ENCODE measurements at regions not wholly inside any gene's neighbourhood (a gene's known extent, or its start where the extent isn't known, plus 50 kb on each side); places are given as distances from the start of the nearest gene placed in this dataset.

- DNase-seq (ENCODE audit: low spot score), result no peak
Measured at GRCh38 chr13:72444999-72445398, 282.4 kb downstream of the MZT1 start.

DNA sequence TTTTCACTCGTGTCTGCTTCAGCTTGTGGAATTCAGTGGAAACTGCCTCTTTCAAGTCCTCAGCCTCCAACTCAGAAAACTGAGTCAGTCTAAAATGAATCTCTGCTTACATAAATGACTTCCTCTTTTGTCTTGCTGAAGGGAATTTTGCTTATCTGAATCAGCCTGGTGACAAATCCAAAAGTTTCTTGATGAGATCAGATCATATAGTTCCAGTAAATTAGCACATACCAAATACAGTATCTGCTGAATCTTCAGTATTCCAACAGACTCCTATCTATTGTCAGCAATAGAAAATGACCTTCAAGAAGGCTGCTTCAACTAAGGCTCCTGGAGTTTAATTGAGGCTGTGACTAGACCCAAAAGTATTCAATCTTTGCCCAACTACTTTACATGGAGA lies 290.0 kb downstream of the MZT1 start:
- DNase-seq (ENCODE audit: low spot score), result no peak

- no peak for DNase-seq (ENCODE audit: low spot score)
Measured at GRCh38 chr13:72435251-72435650, 292.2 kb downstream of the MZT1 start.

GRCh38 chr13:72431981-72432682 lies 295.3 kb downstream of the MZT1 start:
- no peak for DNase-seq (ENCODE audit: low spot score)

- DNase-seq (ENCODE audit: low spot score), result no peak
Measured at GRCh38 chr13:72430923-72431322, 296.5 kb downstream of the MZT1 start.

GRCh38 chr13:72427757-72428528 lies 299.5 kb downstream of the MZT1 start:
- no peak for DNase-seq (ENCODE audit: low spot score)

GRCh38 chr13:72424059-72424458 lies 303.4 kb downstream of the MZT1 start:
- DNase-seq (ENCODE audit: low spot score), result no peak

GRCh38 chr13:72415817-72416216 lies 311.6 kb downstream of the MZT1 start:
- DNase-seq (ENCODE audit: low spot score), result no peak

- no peak for DNase-seq (ENCODE audit: low spot score)
Measured at GRCh38 chr13:72412481-72412880, 314.9 kb downstream of the MZT1 start.

GRCh38 chr13:72405441-72405840 lies 322.0 kb downstream of the MZT1 start:
- DNase-seq (ENCODE audit: low spot score), result no peak

DNA sequence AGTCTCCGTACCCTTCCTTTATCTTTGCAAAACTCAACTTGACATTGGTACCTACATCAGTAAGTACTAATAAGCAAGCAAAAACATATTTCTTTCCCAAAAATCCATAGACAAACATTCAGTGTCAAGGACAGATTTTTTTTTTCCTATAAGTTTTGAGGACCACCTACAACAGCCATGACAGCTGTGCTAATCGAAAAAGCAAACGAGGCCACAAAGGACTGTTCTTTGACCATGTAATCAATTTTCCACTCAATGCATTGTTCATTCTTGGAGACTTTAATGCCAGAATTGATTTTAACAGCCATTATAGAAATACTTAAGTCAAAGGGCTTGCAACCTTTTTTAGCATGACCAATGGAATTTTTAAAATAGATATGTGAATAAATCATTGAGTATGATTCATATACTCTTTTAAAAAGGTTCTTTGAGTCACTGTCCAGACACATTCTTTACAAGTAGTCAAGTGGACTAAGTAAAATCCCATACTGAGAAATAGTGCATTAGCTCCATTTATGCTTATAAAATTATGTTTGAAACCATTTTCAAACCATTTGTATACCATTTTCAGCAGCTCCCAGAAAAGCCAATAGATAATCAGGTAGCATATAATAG lies 323.9 kb downstream of the MZT1 start:
- DNase-seq (ENCODE audit: low spot score), result no peak

DNA sequence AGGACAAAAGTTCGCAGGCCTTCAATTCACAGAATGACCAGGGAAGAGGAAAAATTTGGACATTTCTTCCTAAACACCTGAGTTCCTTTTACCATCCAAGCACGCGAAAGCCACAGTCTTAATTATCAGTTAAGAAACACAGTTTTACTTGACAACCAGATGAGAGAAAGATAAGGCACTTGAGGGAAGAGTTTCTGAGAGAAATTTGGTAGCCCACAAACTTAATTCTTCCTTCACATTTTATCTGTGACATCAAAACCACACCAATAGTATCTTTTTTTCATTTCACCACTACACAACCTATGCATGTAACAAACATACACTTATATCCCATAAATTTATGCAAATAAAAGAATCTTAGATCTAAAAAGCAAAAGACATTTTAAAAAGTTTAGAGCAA lies 326.6 kb downstream of the MZT1 start:
- DNase-seq (ENCODE audit: low spot score), result no peak

- no peak for DNase-seq (ENCODE audit: low spot score)
Measured at GRCh38 chr13:72399351-72399750, 328.1 kb downstream of the MZT1 start.

DNA sequence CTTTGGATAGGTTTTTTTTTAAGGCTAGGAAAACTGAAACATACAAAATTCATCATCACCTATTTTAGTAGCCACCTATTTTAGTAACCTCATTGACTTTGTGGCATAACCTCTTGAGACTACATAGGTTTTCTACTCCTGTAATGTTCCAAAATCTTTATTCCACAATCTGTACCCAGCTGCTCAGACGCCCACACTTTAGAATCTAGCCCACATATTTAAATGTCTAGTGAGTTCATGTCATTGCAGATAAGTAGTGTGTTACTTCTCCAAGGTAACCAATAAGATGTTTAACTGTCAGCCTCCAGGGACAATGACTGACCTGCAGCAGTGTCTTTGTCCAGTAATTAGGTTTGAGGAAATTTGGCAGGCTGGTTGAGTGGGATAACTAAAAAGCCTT lies 330.2 kb downstream of the MZT1 start:
- no peak for DNase-seq (ENCODE audit: low spot score)

DNA sequence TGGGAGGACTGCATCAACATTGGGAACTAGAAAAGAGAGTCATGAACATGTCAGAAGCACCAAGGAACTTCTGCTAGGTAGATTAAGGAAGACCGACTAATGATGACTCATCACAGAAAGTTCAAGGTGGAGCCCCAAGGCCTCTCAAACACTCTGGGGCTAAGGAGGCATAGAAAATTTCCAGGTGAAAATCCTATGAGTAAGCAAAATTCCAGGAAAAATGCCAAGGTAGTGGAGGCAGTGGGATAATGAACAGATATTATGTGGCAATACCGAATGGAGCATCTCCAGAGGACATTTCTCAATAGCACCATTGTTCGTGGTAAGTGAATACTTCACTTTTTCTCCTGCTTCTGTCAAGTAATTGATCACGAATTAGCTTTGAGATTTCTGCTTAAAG lies 336.5 kb downstream of the MZT1 start:
- DNase-seq (ENCODE audit: low spot score), result no peak

DNA sequence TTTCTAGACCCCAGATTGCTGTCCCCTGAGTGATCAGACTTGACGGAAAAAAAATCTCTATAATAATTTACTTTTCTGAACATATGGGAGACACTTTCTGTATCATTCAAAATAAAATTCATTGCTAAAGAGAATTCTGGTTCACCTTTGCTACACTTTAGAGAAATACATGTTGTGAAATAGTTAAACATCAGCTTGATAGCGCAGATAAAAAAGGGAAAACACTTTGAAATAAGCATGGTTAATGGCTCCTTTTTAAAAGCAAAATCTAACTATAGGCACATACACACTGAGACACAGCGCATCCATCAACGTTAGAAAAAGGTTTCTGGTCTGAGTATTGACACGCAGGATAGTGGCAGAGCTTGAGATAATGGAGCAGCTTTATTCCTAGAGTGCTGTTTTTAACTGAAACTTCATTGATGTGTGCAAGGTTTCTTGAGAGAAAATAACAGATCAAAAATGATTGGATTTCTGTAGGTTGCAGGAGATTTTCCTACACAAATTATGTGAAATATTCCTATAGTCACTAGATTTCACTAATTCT lies 341.2 kb downstream of the MZT1 start:
- no peak for DNase-seq (ENCODE audit: low spot score)

GRCh38 chr13:72384879-72385278 lies 342.6 kb downstream of the MZT1 start:
- no peak for DNase-seq (ENCODE audit: low spot score)

GRCh38 chr13:72384186-72384823 lies 343.1 kb downstream of the MZT1 start:
- DNase-seq (ENCODE audit: low spot score), result no peak

- DNase-seq (ENCODE audit: low spot score), result no peak
Measured at GRCh38 chr13:72383646-72384045, 343.8 kb downstream of the MZT1 start.

DNA sequence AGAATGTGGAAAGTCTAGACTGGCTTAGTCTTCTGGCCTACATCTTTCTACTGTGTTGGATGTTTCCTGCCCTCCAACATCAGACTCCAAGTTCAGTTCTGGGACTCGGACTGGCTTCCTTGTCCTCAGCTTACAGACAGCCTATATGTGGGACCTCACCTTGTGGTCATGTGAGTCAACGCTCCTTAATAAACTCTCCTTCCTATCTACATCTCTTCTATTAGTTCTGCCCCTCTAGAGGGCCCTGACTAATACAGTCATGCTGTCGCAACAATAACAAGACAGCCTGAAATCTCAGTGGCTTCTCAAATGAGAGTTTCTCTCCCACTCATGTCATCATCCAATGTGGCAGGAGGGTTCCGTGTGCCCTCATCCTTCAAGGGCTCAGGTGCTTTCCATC lies 347.8 kb downstream of the MZT1 start:
- DNase-seq (ENCODE audit: low spot score), result no peak

DNA sequence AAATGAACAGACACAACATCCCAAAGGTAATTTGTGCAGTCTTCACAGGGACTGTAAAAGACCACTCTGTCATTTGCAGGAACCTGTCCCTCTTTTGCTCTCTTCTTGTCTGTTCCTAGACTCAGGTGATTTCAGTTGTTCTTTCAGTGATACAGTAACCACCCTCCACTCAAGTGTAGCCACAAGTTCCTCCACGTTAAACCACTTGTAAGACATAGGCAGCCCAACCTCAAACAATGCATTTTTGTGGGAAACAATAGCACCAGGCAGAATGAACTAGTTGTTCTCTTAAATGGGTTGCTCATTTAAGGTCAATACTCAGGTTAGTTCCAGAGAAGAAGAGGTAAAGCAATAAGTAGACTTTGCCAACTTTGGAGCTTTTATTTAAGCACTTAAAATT lies 359.4 kb downstream of the MZT1 start:
- no peak for DNase-seq (ENCODE audit: low spot score)

GRCh38 chr13:72346716-72347115 lies 380.7 kb downstream of the MZT1 start:
- no peak for DNase-seq (ENCODE audit: low spot score)

- no peak for DNase-seq (ENCODE audit: low spot score)
Measured at GRCh38 chr13:72342364-72342763, 385.1 kb downstream of the MZT1 start.
